RPMI7951 (cell line): ENCODE measurements at regions not wholly inside any gene's neighbourhood (a gene's known extent, or its start where the extent isn't known, plus 50 kb on each side); places are given as distances from the start of the nearest gene placed in this dataset.
A peak's percentile ranks its signal among the peaks of the same experiment; 100 is the strongest.
"Not testable (repeated sequence)": the region's sequence is repeated elsewhere in the genome, so short reads cannot be mapped to it uniquely, and the experiment has no call there.

ENCODE experiments used
- DNase-seq: peaks from one replicate; pipeline ENCODE4 v3.0.0-alpha.2; 2012; ENCODE audit warnings: low read depth

DNA sequence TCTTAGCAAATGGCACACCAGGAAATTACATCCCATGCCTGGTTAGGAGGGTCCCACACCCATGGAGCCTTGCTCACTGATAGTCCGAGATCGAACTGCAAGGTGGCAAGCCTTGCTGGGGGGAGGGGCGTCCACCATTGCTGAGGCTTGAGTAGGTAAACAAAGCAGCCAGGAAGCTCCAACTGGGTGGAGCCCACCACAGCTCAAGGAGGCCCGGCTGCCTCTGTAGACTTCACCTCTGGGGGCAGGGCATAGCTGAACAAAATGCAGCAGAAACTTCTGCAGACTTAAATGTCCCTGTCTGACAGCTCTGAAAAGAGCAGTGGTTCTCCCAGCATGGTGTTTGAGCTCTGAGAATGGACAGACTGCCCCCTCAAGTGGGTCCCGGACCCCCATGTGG is 962.7 kb upstream of the INTU start:
- not testable (repeated sequence) for DNase-seq

DNA sequence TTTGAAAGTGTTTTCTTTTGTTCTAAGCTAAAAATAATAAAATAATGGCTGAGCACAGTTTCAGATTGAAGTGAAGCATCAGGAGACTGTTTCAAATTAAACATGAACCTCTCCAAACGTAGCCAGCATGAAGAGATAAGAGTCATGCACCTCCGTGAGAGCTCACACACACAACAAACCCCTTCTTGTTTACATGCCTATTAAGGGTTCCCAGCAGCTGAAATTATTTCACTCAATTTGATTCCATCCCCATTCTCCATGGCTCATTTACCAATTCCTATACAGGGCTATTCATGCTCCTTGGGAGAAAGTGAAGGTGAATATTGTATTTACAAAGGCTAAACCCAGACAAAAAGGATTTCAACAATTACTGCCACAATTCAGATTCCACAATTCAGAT is 954.1 kb upstream of the INTU start:
- no peak for DNase-seq

DNA sequence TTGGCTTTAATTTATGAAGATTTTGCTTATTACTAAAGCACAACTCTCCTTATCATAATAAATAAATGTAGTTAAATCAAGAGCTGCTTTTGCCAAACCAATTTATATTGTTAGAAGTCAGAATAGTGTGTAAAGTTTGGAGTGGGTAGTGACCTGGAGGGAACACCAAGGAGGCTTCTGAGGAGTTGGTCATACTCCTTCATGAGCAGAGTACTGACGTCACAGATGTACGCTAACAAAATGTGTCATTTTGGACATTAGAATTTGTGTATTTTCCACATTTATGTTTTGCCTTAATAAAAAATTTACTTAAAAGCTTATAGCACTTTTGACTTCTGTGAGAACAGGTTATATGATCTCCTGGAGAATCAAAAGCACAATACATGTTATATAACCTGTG is 953.5 kb upstream of the INTU start:
- DNase-seq, result no peak

DNA sequence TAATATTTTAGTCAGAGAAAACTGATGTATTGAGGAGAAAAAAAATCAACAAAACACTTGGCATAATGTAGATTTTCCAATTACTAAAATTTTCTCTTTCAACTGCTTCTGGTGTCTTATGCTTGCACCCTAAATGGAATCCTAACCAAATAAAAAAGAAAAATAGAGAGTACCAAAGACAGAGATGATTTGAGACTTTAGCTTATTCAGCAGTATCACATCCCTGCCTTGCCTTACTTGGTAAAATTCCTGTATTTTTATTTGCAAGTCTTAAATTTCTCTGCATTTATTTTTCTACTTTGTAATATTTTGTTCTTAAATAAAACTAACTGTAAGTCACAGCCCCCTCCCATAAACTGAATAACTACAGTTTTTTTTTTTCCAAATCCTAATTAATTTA is 950.5 kb upstream of the INTU start:
- no peak for DNase-seq

DNA sequence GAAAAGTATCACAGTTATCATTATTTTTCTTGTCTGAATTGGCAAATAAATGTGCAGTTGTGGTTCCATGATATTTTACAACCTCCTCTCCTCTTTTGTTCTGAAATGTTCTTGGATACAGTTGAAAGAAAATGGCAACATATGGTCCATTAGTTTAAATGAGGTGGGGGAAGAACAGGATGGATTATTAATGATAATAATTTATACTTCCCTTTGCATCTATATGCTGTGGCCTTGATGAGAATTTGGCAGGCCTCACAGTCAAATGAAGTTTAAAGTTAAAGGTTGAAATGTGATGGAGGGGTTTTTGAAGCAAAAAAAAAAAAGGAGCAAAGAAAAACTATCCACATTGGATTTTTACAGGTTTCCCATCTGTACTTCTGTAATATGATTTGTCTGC is 946.3 kb upstream of the INTU start:
- no peak for DNase-seq

DNA sequence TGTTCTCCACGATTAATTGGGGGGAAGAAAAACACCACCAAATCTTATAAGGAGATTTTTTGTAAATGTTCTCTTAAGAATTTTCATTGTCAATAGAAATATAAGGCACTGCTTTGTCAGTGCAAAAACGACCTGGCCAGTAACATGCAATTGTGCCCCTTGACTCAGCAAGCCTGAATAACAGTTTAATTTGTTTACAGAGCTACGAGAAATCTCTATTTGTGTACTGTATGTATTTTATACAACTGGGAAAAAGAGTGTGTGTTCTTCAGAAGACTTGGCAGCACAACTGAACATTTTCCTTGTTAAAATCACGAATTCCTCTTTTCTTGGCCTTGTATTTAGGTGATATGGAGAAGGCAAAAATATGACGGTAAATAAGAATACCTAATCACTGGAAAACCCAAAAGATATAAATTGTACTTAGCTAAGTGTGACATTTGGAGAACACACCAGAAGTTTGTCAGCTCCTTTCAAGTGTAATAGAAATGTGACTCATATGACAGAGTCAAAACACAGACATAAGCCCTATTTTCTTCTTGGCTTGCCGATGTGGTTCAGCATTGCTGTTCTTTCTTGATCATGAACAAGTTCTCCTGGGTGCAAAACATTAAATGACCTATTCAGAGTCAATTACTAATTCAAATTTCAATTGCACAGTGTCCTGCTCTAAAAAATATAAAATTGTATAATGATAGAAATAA is 945.0 kb upstream of the INTU start:
- DNase-seq, result no peak

DNA sequence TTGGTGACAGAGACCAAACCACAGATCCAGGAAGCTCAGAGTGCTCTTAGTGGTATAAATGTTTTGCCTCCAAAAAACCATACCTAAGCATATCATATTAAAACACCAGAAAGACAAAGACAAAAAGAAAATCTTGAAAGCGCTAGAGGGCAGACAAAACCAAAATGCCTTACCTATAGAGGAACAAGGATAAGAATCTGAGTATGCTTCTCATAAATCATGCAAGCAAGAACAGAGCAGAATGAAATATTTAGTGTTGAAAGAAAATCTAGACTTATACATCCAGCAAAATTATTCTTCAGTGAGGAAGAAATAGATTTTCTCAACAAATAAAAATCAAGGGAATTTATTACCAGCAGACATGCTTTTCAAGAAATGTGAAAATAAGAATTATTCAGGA is 941.0 kb upstream of the INTU start:
- DNase-seq, result no peak

DNA sequence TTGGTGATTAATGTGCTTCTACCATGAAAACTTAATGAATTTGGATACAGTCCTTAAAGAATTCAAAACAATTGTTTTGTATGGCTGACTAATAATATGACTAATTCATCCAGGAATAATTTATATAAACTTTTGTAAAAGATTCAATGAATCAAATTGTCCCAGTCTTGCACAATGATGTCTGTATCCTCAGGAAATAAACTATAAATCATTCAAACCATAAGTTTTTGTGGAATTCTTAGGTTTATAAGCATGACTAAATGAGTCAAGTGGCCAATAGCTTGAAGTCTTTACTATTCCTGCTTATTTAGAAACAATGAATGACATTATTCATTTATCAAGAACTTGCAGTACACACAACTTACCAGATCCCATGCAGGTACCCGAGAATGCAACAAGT is 935.0 kb upstream of the INTU start:
- DNase-seq, result peak; percentile 36

DNA sequence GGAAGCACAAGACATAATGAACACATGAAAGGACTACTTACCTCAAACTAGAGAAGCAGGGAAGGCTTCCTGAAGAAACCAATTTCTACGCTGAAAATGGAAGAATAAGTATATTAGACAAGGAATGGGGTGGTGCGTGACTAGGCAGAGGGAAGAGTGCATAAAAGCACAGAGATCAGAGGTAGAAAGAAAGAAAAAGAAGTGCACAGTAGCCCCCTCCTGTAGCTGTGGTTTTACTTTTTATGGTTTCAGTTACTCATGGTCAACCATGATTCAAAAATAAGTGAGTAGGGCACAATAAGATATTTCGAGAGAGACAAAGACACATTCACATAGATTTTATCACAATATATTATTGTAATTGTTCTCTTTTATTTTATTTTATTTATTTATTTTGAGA is 934.5 kb upstream of the INTU start:
- DNase-seq, result no peak

DNA sequence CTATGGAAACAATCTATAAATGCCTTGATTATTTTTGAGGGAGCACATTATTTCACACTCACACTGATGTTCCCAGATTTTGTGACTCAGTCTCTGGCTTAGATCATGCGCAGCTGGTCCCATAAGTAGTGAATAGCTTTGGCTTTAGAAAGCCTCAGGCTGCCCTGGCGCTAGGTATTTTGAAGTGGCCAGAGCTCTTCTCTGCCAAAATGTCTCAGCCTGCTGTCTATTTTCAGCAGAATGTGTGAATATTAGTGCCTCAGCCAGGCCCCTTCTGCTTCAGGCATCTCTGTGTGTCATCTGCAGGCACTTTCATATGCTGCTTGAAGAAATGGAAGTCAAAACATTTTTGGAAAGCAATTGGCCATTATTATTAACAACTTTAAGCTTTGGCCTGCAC is 931.0 kb upstream of the INTU start:
- peak; percentile 80 for DNase-seq

DNA sequence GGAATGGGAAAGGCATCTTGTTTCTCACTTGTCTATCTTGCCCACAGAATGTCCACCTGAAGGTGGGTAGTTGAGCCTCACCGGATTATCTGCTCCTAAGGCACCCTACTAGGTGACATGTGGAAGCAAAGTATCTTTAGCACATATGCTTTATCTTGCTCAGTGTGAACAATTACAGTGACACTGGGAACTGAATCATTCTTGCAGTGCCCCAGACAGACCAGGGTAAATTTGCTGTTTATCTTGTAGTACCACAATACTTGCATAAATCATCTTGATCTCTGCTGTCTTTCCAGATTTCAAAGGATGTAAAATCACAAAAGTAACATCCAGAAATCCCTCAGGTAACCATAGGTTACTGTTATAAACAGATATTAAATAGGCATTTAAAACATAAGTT is 930.0 kb upstream of the INTU start:
- DNase-seq, result no peak

DNA sequence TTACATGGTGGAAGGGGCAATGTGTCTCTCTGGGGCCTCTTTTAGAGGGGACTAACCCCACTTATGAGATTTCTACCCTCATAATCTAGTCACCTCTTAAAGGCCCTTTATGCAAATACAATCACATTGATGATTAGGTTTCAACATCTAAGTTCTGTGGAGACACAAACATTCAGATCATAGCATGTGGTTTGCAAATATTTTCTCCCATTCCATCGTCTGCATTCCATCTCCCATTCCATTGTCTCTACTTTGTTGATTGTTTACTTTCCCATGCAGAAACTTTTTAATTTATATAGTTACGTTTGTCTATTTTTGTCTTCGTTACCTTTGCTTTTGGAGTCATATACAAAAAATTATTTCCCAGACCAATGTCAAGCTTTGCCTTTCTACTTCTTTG is 927.5 kb upstream of the INTU start:
- DNase-seq, result no peak

DNA sequence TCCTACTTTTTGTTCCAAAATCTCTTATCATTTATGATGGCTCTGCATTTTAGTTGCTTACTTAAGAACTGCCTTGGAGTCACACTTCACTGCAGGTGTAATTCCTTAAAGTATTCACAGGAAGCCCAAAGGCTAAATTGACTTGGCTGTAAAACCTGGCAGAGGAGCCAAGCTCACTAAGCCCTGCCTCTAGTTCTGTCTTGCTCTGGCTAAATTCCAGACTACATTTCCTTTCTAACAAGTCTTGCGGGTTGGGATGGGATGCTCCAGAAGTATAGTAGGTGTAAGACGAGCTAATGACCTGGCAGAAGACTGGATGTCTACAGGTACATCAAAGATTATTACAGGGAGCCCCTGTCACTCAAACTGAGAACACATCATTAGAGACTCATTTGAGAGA is 924.0 kb upstream of the INTU start:
- DNase-seq, result no peak

DNA sequence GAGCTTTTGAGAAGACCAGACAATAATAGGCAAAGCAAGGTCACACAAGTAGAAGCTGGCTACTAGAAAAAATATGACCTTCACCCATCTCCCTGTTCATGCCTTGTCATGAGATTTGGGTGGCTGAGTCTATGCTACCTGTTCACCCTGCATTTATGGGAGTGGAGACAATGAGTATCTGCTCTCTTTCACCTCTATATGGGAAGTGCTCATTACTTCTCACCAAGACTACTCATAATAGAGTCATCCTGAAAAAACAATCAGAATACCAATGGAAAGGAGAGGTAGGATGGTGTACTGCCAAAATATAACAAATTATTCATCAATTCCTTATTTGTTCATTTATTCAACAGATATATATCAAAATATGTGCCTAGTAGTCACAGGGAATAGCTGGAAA is 921.8 kb upstream of the INTU start:
- no peak for DNase-seq

DNA sequence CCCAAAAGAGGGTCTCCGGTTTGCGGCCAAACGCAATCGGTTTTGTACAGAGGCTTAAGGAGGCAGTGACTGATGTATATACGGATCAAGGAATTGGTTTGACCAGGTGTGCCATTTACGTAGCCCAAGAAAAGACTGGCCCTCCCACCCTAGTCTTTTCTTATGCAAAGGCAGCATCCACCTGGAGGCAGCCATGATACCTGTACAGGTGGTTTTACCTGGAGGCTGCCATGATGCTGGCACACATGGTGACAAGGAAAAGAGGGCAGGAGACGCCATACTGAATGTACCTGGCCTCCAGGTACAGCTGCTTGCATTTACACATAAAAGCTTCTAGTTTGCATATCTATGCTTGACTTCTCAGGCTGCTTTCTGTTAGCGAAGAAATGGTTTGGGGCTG is 917.7 kb upstream of the INTU start:
- no peak for DNase-seq

DNA sequence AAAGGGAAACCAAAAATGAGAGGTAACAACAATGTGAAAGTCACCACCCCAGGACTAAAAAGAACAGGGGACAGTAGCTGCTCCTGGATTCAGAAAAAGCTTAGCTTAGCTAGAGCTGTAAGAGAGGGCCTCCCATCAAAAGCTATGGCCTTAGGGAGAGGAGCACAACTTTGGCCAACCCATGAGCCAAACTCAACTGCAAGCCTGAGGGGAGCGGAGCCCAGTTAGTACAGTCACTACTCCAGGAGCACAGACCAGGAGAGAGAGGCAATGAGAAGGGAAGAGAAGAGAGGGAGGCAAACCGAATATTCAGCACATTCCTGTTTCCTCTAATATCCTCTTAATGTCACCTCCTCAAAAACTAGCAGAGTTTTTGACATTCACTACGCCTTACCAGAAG is 917.1 kb upstream of the INTU start:
- no peak for DNase-seq

DNA sequence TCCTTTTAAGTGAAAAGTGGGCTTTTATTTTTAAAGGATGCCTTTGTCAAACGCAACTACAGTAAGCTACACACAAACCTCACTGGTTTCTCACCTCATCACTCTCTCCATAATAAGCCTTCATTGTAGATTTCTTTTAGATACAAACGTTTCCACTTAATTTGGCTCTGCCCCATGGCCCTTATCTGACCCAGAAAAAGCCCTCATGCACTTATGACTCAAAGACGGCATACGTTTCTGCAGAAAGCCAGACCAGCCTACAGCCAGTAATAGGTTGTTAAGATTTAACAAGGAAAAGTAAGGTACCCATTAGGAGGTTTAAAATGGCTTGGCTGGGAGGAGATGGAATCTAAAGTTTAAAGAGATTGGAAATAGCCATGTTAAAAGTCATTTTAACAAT is 914.6 kb upstream of the INTU start:
- DNase-seq, result peak; percentile 55

DNA sequence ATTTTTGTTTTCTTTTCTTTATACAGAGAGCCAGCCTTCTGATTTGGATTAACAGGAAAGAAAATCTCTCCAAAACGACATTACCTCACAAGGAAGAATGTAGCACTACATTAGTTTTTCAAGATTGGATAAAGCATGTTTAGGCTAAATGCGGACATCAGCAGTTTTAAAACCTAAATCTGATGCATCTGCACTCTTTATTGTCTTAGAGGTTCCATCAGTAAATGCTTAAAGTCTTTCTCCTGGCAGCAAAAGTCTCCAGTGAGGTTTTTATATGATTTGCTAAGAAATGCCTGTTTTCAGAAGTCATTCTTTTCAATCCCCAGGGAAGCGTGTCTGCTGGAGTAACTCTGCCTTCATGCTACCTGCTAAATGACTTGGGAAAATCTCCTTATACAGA is 912.9 kb upstream of the INTU start:
- DNase-seq, result no peak

DNA sequence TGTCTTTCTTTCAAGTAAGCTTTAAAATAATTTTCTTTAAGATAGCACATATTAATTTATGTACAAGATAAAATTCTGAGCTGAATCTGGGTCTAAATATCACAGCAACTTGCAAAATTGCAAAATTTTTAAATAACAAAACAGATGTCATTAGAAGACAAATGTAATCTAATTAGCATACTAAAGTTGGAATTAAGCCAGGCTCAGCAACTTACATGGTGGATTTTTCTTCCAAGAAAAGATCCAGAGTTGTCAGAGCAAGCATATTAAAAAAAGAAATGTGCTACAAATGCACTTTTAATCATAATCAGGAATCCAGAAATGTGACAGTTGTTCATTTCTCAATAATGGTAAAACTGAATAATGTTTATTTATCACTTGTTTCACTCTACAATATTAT is 906.9 kb upstream of the INTU start:
- DNase-seq, result no peak

DNA sequence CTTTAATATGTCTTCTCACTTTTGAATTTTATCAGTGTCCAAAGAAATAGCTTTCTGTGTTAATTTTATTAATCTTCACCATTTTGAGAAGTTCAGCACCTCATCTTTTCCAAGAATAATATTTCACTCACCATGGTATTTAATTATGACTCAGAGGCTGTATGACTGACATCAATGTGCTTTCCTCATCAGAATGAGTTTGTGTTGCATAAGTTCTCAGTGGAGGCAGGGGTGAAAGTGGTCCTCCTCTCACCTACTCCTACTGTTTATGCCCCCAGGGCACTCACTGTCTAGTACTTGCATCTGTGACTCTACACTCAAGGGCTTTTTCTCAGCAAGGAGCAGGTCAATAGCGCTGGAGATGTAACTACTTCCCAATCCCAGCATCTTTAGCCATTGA is 905.3 kb upstream of the INTU start:
- DNase-seq, result peak; percentile 33

DNA sequence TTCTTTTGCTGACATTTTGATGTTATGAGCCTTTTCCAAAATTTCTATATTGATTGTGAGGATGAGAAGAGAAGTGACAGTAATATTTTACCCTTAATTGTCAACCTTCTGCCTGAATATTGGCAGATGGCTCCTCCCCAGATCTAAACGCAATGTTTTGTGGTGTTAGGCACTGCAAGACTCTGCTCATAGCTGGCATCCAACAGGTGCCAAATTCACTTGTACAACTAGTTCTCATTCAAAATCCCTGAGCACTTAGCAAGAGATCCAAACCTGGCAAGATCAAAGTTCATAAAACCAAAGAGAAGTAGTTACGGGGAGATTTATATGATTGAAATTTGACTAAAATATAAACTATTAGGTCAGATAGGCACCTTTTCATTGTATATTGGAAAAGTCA is 901.7 kb upstream of the INTU start:
- no peak for DNase-seq

DNA sequence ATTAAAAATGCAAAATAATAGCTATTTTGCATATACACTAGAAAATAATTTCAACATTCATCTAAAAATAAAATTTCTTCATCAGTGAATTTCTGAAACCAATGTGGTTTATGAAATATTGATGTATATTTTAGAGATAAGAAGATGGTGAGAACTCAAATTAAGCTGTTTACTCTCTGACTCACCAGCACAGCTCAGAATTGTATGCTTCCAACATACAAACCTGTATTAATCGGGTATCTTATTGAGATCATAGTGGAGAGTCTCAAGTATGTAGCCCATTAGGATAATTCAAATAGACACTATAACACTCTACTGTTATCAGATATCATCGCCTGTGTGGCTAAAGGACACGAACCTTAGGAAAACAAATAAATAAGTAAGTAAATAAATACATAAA is 899.5 kb upstream of the INTU start:
- DNase-seq, result peak; percentile 11

DNA sequence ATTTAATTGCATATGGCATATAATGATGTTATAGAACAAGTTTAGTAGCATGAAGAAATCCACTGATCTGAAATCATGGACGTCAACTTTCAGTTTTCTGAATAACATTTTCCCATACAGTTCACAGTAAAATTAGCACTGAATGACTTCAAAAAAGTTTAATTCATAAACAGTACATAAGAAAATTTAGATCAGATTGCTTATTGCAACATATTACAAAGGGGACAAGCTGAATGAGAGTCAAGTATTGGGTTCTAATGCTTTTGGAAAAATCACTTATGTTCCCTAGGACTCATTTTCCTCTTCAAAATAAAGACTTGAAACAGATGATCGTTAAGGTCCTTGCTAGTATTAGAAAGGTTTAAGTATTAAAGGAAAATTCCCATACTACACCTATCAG is 898.3 kb upstream of the INTU start:
- DNase-seq, result no peak

DNA sequence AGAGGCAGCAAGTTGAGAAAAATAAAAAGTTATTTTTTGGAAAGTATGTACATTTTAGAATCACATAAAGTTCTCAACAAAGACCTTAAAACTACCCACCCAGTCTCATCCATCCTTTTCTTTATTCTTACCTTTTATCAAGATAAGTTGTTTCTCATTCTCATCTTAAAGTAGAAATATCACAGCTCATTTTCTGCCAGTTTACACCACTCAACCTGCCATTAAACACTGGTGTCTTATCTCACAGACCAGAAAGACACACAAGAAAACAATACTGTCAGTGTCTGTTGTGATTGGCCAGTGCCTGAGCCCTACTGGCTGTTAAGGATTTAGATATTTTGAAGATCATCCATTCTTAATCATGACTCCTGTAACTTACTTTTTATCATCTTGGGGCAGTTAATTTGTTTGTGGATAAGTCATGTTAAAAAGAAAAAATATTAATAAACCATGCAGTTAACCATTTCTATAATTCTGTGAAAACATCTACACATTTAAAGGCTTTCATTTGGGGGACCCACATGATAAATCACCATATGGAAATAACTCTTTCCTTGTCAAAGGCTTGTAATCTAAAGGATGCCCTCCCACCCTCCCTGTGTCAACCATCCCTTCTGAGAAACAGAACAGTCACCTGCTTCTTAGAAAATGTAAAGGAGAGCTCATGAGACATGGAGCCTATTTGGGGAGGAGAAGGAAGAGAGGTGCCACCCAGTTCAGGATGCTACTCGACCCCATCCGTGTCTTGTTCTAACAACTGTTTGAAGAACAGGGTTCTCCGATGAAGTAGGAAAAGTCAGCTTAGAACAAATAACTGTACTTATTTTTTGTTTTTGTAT is 897.2 kb upstream of the INTU start:
- no peak for DNase-seq
